ENCODE measurements at regions not wholly inside any gene's neighbourhood (a gene's known extent, or its start where the extent isn't known, plus 50 kb on each side); places are given as distances from the start of the nearest gene placed in this dataset.

DNA sequence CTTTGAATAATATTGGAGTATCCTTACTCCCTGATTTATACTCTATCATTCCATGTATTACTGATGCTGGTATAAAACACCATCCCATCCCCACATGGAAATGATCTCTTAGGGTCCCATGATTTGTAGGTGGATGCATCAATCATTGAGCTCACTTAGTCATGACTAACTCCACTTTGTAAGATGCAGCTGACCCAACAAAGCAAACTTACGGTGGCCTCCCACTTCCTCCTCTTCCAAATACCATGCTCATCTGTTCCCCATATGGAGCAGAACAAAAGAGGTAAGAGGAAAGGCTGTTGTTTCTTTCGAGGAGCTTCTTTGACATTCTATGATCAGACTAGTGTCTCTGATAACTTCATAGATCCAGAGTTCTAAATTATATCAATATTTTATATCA, 640.2 kb upstream of the SLC39A10 start:
- DNase-seq: no peak
- no peak overlapping the region for H3K27ac ChIP-seq
- no peaks in the 10 kb centered on the region for H3K36me3 ChIP-seq
- TF ChIP-seq, protein P1, sequence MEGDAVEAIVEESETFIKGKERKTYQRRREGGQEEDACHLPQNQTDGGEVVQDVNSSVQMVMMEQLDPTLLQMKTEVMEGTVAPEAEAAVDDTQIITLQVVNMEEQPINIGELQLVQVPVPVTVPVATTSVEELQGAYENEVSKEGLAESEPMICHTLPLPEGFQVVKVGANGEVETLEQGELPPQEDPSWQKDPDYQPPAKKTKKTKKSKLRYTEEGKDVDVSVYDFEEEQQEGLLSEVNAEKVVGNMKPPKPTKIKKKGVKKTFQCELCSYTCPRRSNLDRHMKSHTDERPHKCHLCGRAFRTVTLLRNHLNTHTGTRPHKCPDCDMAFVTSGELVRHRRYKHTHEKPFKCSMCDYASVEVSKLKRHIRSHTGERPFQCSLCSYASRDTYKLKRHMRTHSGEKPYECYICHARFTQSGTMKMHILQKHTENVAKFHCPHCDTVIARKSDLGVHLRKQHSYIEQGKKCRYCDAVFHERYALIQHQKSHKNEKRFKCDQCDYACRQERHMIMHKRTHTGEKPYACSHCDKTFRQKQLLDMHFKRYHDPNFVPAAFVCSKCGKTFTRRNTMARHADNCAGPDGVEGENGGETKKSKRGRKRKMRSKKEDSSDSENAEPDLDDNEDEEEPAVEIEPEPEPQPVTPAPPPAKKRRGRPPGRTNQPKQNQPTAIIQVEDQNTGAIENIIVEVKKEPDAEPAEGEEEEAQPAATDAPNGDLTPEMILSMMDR (IDR thresholded peaks at IDR 0.05): no peak
- no peak for TF ChIP-seq POLR2AphosphoS5 (IDR thresholded peaks at IDR 0.05)
- TF ChIP-seq EP300 (IDR thresholded peaks at IDR 0.05): no peak
- TF ChIP-seq POLR2A (IDR thresholded peaks at IDR 0.05): no peak
- no peaks in the 10 kb centered on the region for H3K9me3 ChIP-seq
- no peaks in the 10 kb centered on the region for H3K4me1 ChIP-seq
- 46 to 66% (median 62%) methylated on average over 2 of the region's 2 CpGs for WGBS, 5 donors
- no peak overlapping the region for H3K4me3 ChIP-seq
- intact Hi-C loops (cut with DNase I; ENCODE audit: low total_unique reads): no loop called here
- no peaks in the 10 kb centered on the region for H3K27me3 ChIP-seq

DNA sequence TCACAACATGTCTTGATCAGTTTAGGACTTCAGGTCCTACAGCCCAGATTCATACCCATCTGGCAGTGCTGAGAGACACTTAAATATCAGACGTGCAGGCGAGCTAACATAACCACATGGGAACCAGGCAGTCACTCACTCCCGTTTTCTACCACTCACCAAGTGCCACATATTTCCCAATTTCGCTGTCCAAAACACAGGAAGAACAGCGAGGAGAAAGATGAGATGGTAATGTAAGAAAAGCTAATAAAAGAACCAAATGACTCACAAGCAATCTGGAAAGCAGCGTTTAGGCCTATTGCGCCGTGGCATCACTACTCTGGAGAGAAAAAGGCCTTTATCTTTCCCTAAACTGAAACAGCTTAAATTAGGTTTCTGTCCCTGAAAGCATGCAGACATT, 647.8 kb upstream of the SLC39A10 start:
- Histone ChIP-seq H3K27me3 (no peaks in the 10 kb centered on the region), H3K4me3 (no peak overlapping the region), H3K9me3 (no peaks in the 10 kb centered on the region), H3K4me1 (no peaks in the 10 kb centered on the region), H3K36me3 (no peaks in the 10 kb centered on the region), H3K27ac (no peak overlapping the region)
- DNase-seq: no peak
- TF ChIP-seq POLR2A (IDR thresholded peaks at IDR 0.05) (no peak), EP300 (IDR thresholded peaks at IDR 0.05) (no peak), POLR2AphosphoS5 (IDR thresholded peaks at IDR 0.05) (no peak)
- TF ChIP-seq, protein P1 (IDR thresholded peaks at IDR 0.05): no peak
- intact Hi-C loops (cut with DNase I; ENCODE audit: low total_unique reads): no loop called here
- WGBS, 5 donors: 69 to 76% (median 74%) methylated on average over 8 of the region's 8 CpGs

DNA sequence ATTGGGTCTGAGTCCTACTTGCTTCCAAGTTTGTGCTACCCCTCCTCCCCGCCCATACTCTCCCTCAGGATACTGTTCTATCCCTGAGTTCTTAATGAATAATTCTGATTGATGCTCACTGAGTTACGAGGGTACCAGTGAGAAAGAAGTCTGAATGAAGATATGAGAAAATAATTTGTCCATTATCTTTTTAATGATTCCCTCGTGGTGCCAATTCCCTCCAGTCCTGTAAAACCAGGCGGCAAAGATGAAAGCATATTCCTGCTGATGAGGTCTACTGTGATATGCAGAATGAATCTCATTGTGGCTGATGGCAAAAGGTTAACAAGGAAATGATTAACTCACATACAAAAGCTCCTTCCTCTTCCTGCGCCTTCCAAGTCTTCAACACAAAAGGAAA, 650.2 kb upstream of the SLC39A10 start:
- intact Hi-C loops (cut with DNase I; ENCODE audit: low total_unique reads): no loop called here
- WGBS, 5 donors: 62 to 76% (median 67%) methylated on average over 5 of the region's 5 CpGs
- no peak for DNase-seq
- Histone ChIP-seq H3K27ac (no peak overlapping the region), H3K27me3 (no peaks in the 10 kb centered on the region), H3K36me3 (no peaks in the 10 kb centered on the region), H3K9me3 (no peaks in the 10 kb centered on the region), H3K4me1 (no peaks in the 10 kb centered on the region), H3K4me3 (no peak overlapping the region)
- TF ChIP-seq POLR2AphosphoS5 (IDR thresholded peaks at IDR 0.05) (no peak), EP300 (IDR thresholded peaks at IDR 0.05) (no peak), POLR2A (IDR thresholded peaks at IDR 0.05) (no peak)
- TF ChIP-seq, protein P1 (IDR thresholded peaks at IDR 0.05): no peak

DNA sequence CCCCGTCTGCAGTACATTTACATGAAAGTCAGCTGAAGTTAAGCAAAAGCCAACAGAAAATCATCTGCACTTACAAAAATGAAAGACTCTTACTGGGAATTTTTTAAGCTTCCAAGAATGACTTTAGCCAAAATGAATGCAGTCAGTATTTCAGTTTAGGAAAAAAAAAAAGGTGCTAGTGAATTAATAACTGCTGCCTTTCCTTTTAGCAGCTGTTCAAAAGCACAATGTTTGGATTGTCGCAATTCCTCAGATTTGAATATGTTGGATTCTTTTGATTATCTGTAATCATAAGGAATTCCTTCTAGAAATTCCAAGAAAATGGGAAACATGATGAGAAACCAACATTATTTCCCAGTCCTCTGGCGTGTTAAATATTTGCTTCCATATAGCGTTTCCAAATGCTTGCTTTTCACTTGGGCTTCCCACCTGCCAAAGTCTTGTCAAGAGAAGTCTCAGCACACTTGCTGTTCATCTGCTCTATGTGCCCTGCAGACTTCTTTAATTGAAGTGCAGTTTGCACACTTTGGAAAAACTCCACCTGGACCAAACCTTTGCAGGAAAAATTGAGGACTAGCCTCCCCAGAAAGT, 653.0 kb upstream of the SLC39A10 start:
- Histone ChIP-seq H3K27ac (no peak overlapping the region), H3K27me3 (no peaks in the 10 kb centered on the region), H3K4me3 (no peak overlapping the region), H3K4me1 (no peaks in the 10 kb centered on the region), H3K9me3 (no peaks in the 10 kb centered on the region), H3K36me3 (no peaks in the 10 kb centered on the region)
- WGBS, 5 donors: 63 to 73% (median 66%) methylated on average over 4 of the region's 4 CpGs
- TF ChIP-seq POLR2A (IDR thresholded peaks at IDR 0.05) (no peak), POLR2AphosphoS5 (IDR thresholded peaks at IDR 0.05) (no peak), EP300 (IDR thresholded peaks at IDR 0.05) (no peak)
- TF ChIP-seq, protein P1 (IDR thresholded peaks at IDR 0.05): no peak
- intact Hi-C loops (cut with DNase I; ENCODE audit: low total_unique reads): no loop called here
- no peak for DNase-seq

All from stomach (tissue), 8 donors.